HFFc6 (cell line): ENCODE measurements at regions not wholly inside any gene's neighbourhood (a gene's known extent, or its start where the extent isn't known, plus 50 kb on each side); places are given as distances from the start of the nearest gene placed in this dataset.
"Not testable (repeated sequence)": the region's sequence is repeated elsewhere in the genome, so short reads cannot be mapped to it uniquely, and the experiment has no call there.

Source experiments
- DNase-seq: peaks from one replicate; pipeline ENCODE4 v3.0.0-alpha.2; 2018
- H3K27ac Mint-ChIP-seq: 2 replicates; pipeline ENCODE4 v1.8.0; 2020; ENCODE audit warnings: mild to moderate bottlenecking, mixed read lengths
- H3K27me3 Mint-ChIP-seq: 2 replicates; pipeline ENCODE4 v1.8.0; 2021; ENCODE audit warnings: mild to moderate bottlenecking, moderate library complexity, mixed read lengths; ENCODE audit not compliant: insufficient read depth
- H3K36me3 Mint-ChIP-seq: 2 replicates; pipeline ENCODE4 v1.8.0; 2021; ENCODE audit warnings: low read depth, mixed read lengths
- H3K4me1 Mint-ChIP-seq: 2 replicates; pipeline ENCODE4 v1.8.0; 2020; ENCODE audit warnings: low read depth, mixed read lengths
- H3K4me3 Mint-ChIP-seq: 2 replicates; pipeline ENCODE4 v1.8.0; 2020; ENCODE audit warnings: mild to moderate bottlenecking, moderate library complexity, mixed read lengths
- H3K9me3 Mint-ChIP-seq: 2 replicates; pipeline ENCODE4 v1.8.0; 2020; ENCODE audit warnings: mild to moderate bottlenecking, mixed read lengths
- TF ChIP-seq, protein P1 (sequence below): fragments of 200-600 bp; sonication (generic); IDR thresholded peaks from 2 replicates; pipeline ENCODE4 v1.5.0; 2021; ENCODE audit warnings: antibody characterized with exemption, mild to moderate bottlenecking

DNA sequence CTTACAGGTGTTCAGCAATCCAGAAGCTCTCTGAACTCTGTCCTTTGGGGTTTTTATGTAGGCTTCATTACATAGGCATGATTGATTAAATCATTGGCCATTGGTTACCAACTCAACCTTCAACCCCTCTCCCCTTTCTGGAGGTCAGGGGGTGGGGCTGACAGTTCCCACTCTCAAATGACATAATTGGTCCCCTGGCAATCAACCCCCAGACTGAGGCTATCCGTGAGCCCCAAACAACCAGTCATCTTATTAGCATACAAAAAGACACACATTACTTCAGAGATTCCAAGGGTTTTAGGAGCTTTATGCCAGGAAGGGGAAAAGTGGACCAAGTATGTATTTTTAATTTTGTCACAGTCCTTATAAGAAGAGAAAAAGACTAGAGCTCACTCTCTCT lies 92.1 kb downstream of the ZNF467 start:
- Mint-ChIP-seq H3K27ac (no peak overlapping the region), H3K36me3 (no peaks in the 10 kb centered on the region), H3K27me3 (peaks cover 3% of the 10 kb centered on the region; the same call in 1 of the 2 replicates), H3K4me1 (peaks cover 14% of the 10 kb centered on the region; the same call in 1 of the 2 replicates), H3K9me3 (no peaks in the 10 kb centered on the region), H3K4me3 (no peak overlapping the region)
- TF ChIP-seq, protein P1, sequence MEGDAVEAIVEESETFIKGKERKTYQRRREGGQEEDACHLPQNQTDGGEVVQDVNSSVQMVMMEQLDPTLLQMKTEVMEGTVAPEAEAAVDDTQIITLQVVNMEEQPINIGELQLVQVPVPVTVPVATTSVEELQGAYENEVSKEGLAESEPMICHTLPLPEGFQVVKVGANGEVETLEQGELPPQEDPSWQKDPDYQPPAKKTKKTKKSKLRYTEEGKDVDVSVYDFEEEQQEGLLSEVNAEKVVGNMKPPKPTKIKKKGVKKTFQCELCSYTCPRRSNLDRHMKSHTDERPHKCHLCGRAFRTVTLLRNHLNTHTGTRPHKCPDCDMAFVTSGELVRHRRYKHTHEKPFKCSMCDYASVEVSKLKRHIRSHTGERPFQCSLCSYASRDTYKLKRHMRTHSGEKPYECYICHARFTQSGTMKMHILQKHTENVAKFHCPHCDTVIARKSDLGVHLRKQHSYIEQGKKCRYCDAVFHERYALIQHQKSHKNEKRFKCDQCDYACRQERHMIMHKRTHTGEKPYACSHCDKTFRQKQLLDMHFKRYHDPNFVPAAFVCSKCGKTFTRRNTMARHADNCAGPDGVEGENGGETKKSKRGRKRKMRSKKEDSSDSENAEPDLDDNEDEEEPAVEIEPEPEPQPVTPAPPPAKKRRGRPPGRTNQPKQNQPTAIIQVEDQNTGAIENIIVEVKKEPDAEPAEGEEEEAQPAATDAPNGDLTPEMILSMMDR: no peak
- no peak for DNase-seq

- peak; percentile 46 for DNase-seq
Measured at GRCh38 chr7:149680331-149681025, 92.9 kb downstream of the ZNF467 start.

DNA sequence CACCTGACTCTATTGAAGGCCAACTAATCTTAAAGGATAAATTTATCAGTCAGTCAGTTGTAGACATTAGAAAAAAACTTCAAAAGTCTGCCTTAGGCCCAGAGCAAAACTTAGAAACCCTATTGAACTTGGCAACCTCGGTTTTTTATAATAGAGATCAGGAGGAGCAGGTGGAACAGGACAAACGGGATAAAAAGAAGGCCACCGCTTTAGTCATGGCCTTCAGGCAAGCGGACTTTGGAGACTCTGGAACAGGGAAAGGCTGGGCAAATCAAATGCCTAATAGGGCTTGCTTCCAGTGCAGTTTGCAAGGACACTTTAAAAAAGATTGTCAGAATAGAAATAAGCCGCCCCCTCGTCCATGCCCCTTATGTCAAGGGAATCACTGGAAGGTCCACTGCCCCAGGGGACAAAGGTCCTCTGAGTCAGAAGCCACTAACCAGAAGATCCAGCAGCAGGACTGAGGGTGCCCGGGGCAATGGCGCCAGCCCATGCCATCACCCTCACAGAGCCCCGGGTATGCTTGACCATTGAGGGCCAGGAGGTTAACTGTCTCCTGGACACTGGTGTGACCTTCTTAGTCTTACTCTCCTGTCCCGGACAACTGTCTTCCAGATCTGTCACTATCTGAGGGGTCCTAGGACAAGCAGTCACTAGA lies 98.5 kb downstream of the ZNF467 start:
- not testable (repeated sequence) for H3K27ac Mint-ChIP-seq, H3K4me3 Mint-ChIP-seq, H3K36me3 Mint-ChIP-seq, H3K4me1 Mint-ChIP-seq, DNase-seq, H3K9me3 Mint-ChIP-seq
- H3K27me3 Mint-ChIP-seq: peaks cover 24% of the 10 kb centered on the region

More at GRCh38 chr7:149680331-149681025, 92.9 kb downstream of the ZNF467 start:
- no peak overlapping the region for H3K4me3 Mint-ChIP-seq
- H3K36me3 Mint-ChIP-seq: no peaks in the 10 kb centered on the region
- H3K4me1 Mint-ChIP-seq: peaks cover 7% of the 10 kb centered on the region; the same call in 1 of the 2 replicates
- peaks cover 6% of the 10 kb centered on the region; the same call in 1 of the 2 replicates for H3K27me3 Mint-ChIP-seq
- no peaks in the 10 kb centered on the region for H3K9me3 Mint-ChIP-seq
- no peak overlapping the region for H3K27ac Mint-ChIP-seq
- TF ChIP-seq, protein P1: no peak

GRCh38 chr7:149673006-149673405 lies 100.4 kb downstream of the ZNF467 start:
- peaks cover 27% of the 10 kb centered on the region for H3K27me3 Mint-ChIP-seq
- TF ChIP-seq, protein P1: no peak
- H3K36me3 Mint-ChIP-seq: no peaks in the 10 kb centered on the region
- no peak overlapping the region for H3K4me3 Mint-ChIP-seq
- no peaks in the 10 kb centered on the region for H3K9me3 Mint-ChIP-seq
- no peak for DNase-seq
- no peaks in the 10 kb centered on the region for H3K4me1 Mint-ChIP-seq
- no peak overlapping the region for H3K27ac Mint-ChIP-seq

DNA sequence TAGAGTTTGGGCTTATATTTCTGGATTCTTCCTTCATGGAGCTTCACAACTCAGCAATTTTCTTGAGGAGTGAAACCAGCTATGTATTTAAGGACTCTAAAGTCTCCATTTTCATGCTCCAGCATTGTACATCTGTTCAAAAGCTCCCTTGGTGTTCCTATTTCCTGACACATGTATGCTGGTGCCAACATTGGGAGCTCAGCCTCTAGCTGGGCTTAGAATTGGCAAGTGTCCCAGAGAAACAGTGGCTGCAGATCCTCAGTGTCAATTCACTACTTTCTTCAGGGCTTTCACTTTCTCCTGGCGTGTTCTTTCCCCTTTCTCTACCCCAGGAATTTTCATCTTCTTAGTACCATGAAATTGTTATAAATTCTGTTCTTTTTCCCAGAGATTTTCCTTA lies 103.1 kb downstream of the ZNF467 start:
- no peaks in the 10 kb centered on the region for H3K9me3 Mint-ChIP-seq
- no peak overlapping the region for H3K27ac Mint-ChIP-seq
- H3K36me3 Mint-ChIP-seq: no peaks in the 10 kb centered on the region
- H3K4me1 Mint-ChIP-seq: no peaks in the 10 kb centered on the region
- TF ChIP-seq, protein P1: no peak
- peaks cover 25% of the 10 kb centered on the region for H3K27me3 Mint-ChIP-seq
- no peak for DNase-seq
- no peak overlapping the region for H3K4me3 Mint-ChIP-seq

GRCh38 chr7:149669121-149669818 lies 104.1 kb downstream of the ZNF467 start:
- DNase-seq: peak; percentile 11
- TF ChIP-seq, protein P1: peak; percentile 51
- Mint-ChIP-seq H3K4me3 (no peak overlapping the region), H3K27me3 (peaks cover 24% of the 10 kb centered on the region), H3K4me1 (no peaks in the 10 kb centered on the region), H3K27ac (no peak overlapping the region), H3K9me3 (no peaks in the 10 kb centered on the region), H3K36me3 (no peaks in the 10 kb centered on the region)
